SU-DHL-6 (cell line): ENCODE measurements at regions not wholly inside any gene's neighbourhood (a gene's known extent, or its start where the extent isn't known, plus 50 kb on each side); places are given as distances from the start of the nearest gene placed in this dataset.
"Not testable (repeated sequence)": the region's sequence is repeated elsewhere in the genome, so short reads cannot be mapped to it uniquely, and the experiment has no call there.

Source experiments
- H2AFZ ChIP-seq: fragments of 200-600 bp; sonication (generic); 2 replicates; pipeline ENCODE4 v1.6.1; 2014; ENCODE audit warnings: low read depth, mild to moderate bottlenecking, moderate library complexity, mixed read lengths, antibody characterized with exemption, low read length; ENCODE audit not compliant: severe bottlenecking
- H3F3A ChIP-seq: fragments of 200-600 bp; shearing (Covaris generic); 2 replicates; pipeline ENCODE4 v1.6.0; 2016; ENCODE audit warnings: antibody characterized with exemption, mild to moderate bottlenecking; ENCODE audit not compliant: insufficient read depth
- H3K27ac ChIP-seq: fragments of 200-600 bp; sonication (generic); 2 replicates; pipeline ENCODE4 v1.5.1; 2016; ENCODE audit warnings: low read depth, mild to moderate bottlenecking, low read length, moderate library complexity, mixed read lengths
- H3K27me3 ChIP-seq: fragments of 200-600 bp; sonication (generic), shearing (Covaris generic); 2 replicates; pipeline ENCODE4 v1.6.0; 2014; ENCODE audit warnings: mild to moderate bottlenecking, low read length
- H3K36me3 ChIP-seq: fragments of 200-600 bp; sonication (generic); 2 replicates; pipeline ENCODE4 v1.6.1; 2014; ENCODE audit warnings: mild to moderate bottlenecking, low read length, mixed read lengths
- H3K4me2 ChIP-seq: fragments of 300-600, 200-600 bp; shearing (Covaris generic), sonication (generic); 2 replicates; pipeline ENCODE4 v1.6.0; 2014; ENCODE audit warnings: low read length, low read depth, mild to moderate bottlenecking; ENCODE audit not compliant: poor library complexity, severe bottlenecking
- H3K4me3 ChIP-seq: fragments of 200-600 bp; sonication (generic); 2 replicates; pipeline ENCODE4 v1.5.1; 2014; ENCODE audit warnings: antibody characterized with exemption, low read length, mild to moderate bottlenecking, mixed read lengths; ENCODE audit not compliant: insufficient read depth, poor library complexity, severe bottlenecking
- H3K79me2 ChIP-seq: fragments of 200-600 bp; sonication (generic); 2 replicates; pipeline ENCODE4 v1.6.1; 2014; ENCODE audit warnings: mild to moderate bottlenecking, low read length, moderate library complexity; ENCODE audit not compliant: insufficient read depth
- H3K9ac ChIP-seq: fragments of 200-600 bp; sonication (generic); 2 replicates; pipeline ENCODE4 v1.7.0; 2014; ENCODE audit warnings: mild to moderate bottlenecking, low read length
- H3K9me2 ChIP-seq: fragments of 200-600 bp; sonication (generic); replicated peaks from 2 replicates; pipeline ENCODE4 v1.6.1; 2014; ENCODE audit warnings: low read length; ENCODE audit not compliant: insufficient read depth
- H3K9me3 ChIP-seq: fragments of 200-600 bp; sonication (generic); 2 replicates; pipeline ENCODE4 v1.6.1; 2014; ENCODE audit warnings: low read length, mixed read lengths; ENCODE audit not compliant: insufficient read depth
- H4K20me1 ChIP-seq: fragments of 200-600 bp; sonication (generic); 2 replicates; pipeline ENCODE4 v1.6.1; 2014; ENCODE audit warnings: low read depth, mild to moderate bottlenecking, antibody characterized with exemption, low read length, moderate library complexity, mixed read lengths
- EZH2phosphoT487 ChIP-seq: fragments of 200-600 bp; sonication (generic), shearing (Covaris generic); conservative IDR thresholded peaks from 2 replicates; pipeline ENCODE4 v1.6.1; 2018; ENCODE audit warnings: mild to moderate bottlenecking, antibody characterized with exemption, low read length, moderate library complexity, mixed read lengths
- TF ChIP-seq, protein P1 (sequence below): fragments of 200-600 bp; sonication (generic); IDR thresholded peaks from one replicate; pipeline ENCODE4 v1.5.1; 2017; ENCODE audit warnings: antibody characterized with exemption, mild to moderate bottlenecking, low read length, moderate library complexity; ENCODE audit not compliant: insufficient read depth, poor library complexity, severe bottlenecking

DNA sequence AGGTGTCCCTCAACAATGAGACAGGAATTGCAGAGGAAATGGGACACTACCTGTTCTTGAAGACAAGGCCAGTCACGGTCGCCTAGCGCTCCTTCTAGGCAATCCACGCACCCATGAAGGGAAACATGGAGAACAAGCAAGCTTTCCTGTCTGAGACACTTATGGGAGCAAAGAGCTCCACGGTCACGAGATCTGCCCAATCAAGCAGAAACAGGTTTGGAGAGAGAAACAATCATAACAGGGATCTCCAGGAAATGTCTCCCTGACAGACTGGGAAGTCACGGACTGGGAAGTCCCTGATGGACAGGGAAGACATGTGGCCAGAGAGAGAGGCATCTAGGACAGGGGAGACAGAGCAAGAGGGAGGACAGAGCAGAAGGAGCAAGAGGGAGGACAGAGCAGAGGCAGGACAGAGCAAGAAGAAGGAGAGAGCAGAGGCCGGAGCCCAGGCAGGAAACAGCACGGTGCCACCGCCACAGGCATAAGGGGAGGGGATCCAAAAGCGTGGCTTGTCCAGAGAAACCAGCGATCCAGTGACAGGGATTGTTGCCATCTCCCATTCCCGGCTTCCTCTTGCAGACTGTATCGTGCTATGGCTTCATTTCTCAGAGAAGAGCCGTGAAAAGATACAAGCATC lies 167.8 kb upstream of the ZNF337 start:
- Histone ChIP-seq H3K79me2 (no peaks in the 10 kb centered on the region), H3K9ac (no peak overlapping the region), H3F3A (no peaks in the 10 kb centered on the region), H2AFZ (no peak overlapping the region), H3K9me3 (no peaks in the 10 kb centered on the region), H3K4me2 (no peak overlapping the region), H4K20me1 (no peaks in the 10 kb centered on the region), H3K27me3 (no peaks in the 10 kb centered on the region), H3K9me2 (no peaks in the 10 kb centered on the region), H3K27ac (no peak overlapping the region), H3K4me3 (no peak overlapping the region), H3K36me3 (no peaks in the 10 kb centered on the region)
- TF ChIP-seq, protein P1, sequence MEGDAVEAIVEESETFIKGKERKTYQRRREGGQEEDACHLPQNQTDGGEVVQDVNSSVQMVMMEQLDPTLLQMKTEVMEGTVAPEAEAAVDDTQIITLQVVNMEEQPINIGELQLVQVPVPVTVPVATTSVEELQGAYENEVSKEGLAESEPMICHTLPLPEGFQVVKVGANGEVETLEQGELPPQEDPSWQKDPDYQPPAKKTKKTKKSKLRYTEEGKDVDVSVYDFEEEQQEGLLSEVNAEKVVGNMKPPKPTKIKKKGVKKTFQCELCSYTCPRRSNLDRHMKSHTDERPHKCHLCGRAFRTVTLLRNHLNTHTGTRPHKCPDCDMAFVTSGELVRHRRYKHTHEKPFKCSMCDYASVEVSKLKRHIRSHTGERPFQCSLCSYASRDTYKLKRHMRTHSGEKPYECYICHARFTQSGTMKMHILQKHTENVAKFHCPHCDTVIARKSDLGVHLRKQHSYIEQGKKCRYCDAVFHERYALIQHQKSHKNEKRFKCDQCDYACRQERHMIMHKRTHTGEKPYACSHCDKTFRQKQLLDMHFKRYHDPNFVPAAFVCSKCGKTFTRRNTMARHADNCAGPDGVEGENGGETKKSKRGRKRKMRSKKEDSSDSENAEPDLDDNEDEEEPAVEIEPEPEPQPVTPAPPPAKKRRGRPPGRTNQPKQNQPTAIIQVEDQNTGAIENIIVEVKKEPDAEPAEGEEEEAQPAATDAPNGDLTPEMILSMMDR = no peak
- no peak for TF ChIP-seq EZH2phosphoT487

DNA sequence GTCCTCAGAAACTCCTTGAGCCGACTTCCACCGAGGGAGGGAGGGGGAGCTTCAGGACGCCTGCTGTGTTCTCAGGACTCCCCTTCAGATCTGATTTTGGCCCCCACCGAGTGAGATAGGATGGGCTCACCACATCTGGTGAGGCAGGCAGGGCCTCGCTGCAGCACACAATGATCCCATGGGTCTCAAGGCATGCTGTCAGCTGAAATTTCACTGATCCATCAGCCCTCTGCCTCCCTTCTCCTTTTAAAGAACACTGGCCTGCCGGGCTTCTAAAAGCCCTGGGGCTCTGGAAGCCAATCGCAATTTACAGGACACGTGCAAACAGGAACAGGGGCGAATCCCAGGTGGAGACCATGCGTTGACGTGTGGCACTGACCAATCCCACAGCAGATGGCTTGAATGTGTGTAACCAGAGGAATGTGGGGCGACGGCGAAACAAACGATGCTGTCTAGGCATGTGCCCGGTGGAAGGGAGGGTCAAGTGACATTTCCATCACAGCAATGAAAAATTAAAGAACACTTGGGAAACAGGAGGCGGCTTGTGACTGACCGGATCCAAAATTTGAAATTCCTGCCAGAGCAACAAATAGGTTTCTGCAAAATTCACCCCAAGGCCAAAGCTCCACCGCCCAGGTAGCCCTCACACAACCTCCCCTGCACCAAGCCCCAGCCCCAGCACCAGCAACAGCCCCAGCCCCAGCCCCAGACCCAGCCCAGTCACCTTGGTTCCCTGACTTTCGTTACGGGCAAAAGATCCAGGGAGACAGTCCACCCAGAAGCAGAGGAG lies 167.1 kb upstream of the ZNF337 start:
- TF ChIP-seq, protein P1 = no peak
- TF ChIP-seq EZH2phosphoT487 = no peak
- H3K27me3 ChIP-seq = no peaks in the 10 kb centered on the region

DNA sequence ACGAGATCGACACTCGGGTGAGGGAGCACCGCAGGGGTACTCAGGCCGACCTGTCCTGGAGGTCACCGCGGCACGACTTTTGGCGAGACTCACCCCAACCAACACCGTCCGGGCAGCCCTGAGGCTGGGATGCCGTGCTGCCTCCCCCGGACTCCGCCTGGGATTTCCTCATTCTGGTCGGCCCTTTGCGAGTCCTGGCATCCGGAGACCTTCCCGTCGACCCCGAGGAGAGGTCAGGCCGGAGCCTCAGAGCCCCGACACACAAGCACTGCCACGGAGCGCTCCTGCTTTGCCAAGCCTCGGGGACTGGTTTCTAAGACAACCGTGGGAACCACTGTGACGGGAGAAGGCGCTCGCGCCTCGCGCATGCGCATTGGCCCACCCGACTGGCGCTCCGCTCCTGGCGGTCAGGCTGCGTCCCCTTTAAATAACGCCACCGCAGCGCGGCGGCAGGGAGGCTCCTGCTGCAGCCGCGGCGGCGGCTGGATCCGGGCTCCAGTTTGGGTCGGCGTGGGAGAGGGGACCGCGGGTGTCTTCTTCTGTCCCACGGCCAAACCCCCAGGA lies 166.4 kb upstream of the ZNF337 start:
- not testable (repeated sequence) for H3K36me3 ChIP-seq, H3K27ac ChIP-seq, H3K9me2 ChIP-seq, H3K27me3 ChIP-seq, H3F3A ChIP-seq, H3K79me2 ChIP-seq, H3K9me3 ChIP-seq, H4K20me1 ChIP-seq
- peak overlapping the region; percentile 55 for H3K9ac ChIP-seq
- peak overlapping the region; percentile 90 for H2AFZ ChIP-seq
- H3K4me3 ChIP-seq = peak overlapping the region; percentile 57
- H3K4me2 ChIP-seq = peak overlapping the region; percentile 49

More for the DNA sequence above, 167.1 kb upstream of the ZNF337 start:
- H3K9ac ChIP-seq = peak overlapping the region; percentile 55
- no peaks in the 10 kb centered on the region for H3K36me3 ChIP-seq
- H3F3A ChIP-seq = no peaks in the 10 kb centered on the region
- peak overlapping the region; percentile 49 for H3K4me2 ChIP-seq
- H4K20me1 ChIP-seq = no peaks in the 10 kb centered on the region
- peak overlapping the region; percentile 57 for H3K4me3 ChIP-seq
- peak overlapping the region; percentile 90 for H2AFZ ChIP-seq
- no peak overlapping the region for H3K27ac ChIP-seq
- H3K79me2 ChIP-seq = no peaks in the 10 kb centered on the region
- no peaks in the 10 kb centered on the region for H3K9me2 ChIP-seq
- H3K9me3 ChIP-seq = no peaks in the 10 kb centered on the region
